A549 (cell line): ENCODE measurements at regions not wholly inside any gene's neighbourhood (a gene's known extent, or its start where the extent isn't known, plus 50 kb on each side); places are given as distances from the start of the nearest gene placed in this dataset.
"Not testable (repeated sequence)": the region's sequence is repeated elsewhere in the genome, so short reads cannot be mapped to it uniquely, and the experiment has no call there.

Experiments
- ATAC-seq, 2 experiments: fragments of 200-7000 bp in 1 of 2; fragments of >200 bp in 1 of 2; cut with Nextera tagmentation in 1 of 2; cut with Tn5 transposase in 1 of 2; 3 replicates each; pipeline versions ENCODE4 v1.8.0 to v1.9.1; 2018 to 2020; ENCODE audit warnings: mild to moderate bottlenecking in 1 of 2, moderate library complexity in 1 of 2
- CTCF ChIA-PET: fragments of 300-600 bp; sonication (Branson Sonifier 250); formaldehyde crosslinking; extraction: SDS; loops from one replicate; lab custom pipeline; 2021; ENCODE audit warnings: antibody characterized with exemption, inconsistent platforms; lab: Yijun Ruan, JAX
- POLR2A ChIA-PET: fragments of 350-600 bp; formaldehyde crosslinking; extraction: SDS; loops from one replicate; lab custom pipeline; 2021; ENCODE audit warnings: antibody characterized with exemption, inconsistent platforms; lab: Yijun Ruan, JAX
- DNase-seq, 2 experiments: peaks; one replicate each; pipeline versions ENCODE4 v3.0.0 to v3.0.0-alpha.2; 2011 to 2016; ENCODE audit warnings: low read depth in 1 of 2, low spot score in 1 of 2
- FAIRE-seq: peaks from 2 replicates; lab custom pipeline; 2011; peaks lifted over from hg19 to GRCh38; lab: Jason Lieb, UNC
- H3K27ac ChIP-seq, 2 experiments: fragments of >200 bp; sonication (Bioruptor Twin); formaldehyde crosslinking; 3 replicates each; pipeline ENCODE4 v1.5.1; 2016 to 2017
- H3K4me1 ChIP-seq: fragments of >200 bp; sonication (Bioruptor Twin); formaldehyde crosslinking; 3 replicates; pipeline ENCODE4 v1.6.1; 2016
- H3K4me2 ChIP-seq: fragments of >200 bp; sonication (Bioruptor Twin); formaldehyde crosslinking; 3 replicates; pipeline ENCODE4 v1.6.1; 2016
- H3K4me3 ChIP-seq: fragments of >200 bp; sonication (Bioruptor Twin); formaldehyde crosslinking; 3 replicates; pipeline ENCODE4 v1.5.1; 2016
- H3K9me3 ChIP-seq: fragments of >200 bp; sonication (Bioruptor Twin); formaldehyde crosslinking; 3 replicates; pipeline ENCODE4 v1.6.1; 2016
- BHLHE40 ChIP-seq: IDR thresholded peaks from 2 replicates; pipeline ENCODE4 v1.6.1; 2012; ENCODE audit warnings: low read depth, low read length, inconsistent platforms
- CBX8 ChIP-seq: fragments of 200-600 bp; sonication (generic); IDR thresholded peaks from 2 replicates; pipeline ENCODE4 v1.6.1; 2016
- CEBPB ChIP-seq, 2 experiments: fragments of >200 bp in 1 of 2; sonication (Bioruptor Twin) in 1 of 2; formaldehyde crosslinking in 1 of 2; IDR thresholded peaks; 2 replicates each; pipeline ENCODE4 v1.6.1; 2012 to 2016
- CHD4 ChIP-seq: fragments of 200-600 bp; sonication (generic); IDR thresholded peaks from 2 replicates; pipeline ENCODE4 v1.6.1; 2016; ENCODE audit warnings: antibody characterized with exemption, mild to moderate bottlenecking, borderline replicate concordance
- EHF ChIP-seq: fragments of 250-450 bp; sonication (Bioruptor Pico); IDR thresholded peaks from 2 replicates; pipeline ENCODE4 v1.5.0; 2020; ENCODE audit warnings: mild to moderate bottlenecking
- ESRRA ChIP-seq: fragments of 150-350 bp; IDR thresholded peaks from 2 replicates; pipeline ENCODE4 v1.6.1; 2014; ENCODE audit warnings: mild to moderate bottlenecking, low read length, borderline replicate concordance
- GATA3 ChIP-seq: IDR thresholded peaks from 2 replicates; pipeline ENCODE4 v1.6.1; 2012; ENCODE audit warnings: borderline replicate concordance
- HDAC2 ChIP-seq: fragments of 200-600 bp; sonication (generic); IDR thresholded peaks from 2 replicates; pipeline ENCODE4 v1.6.1; 2016
- HEYL ChIP-seq: fragments of 250-450 bp; sonication (Bioruptor Pico); IDR thresholded peaks from 2 replicates; pipeline ENCODE4 v1.8.0; 2021; ENCODE audit warnings: mild to moderate bottlenecking, moderate library complexity
- HOXA7 ChIP-seq: fragments of 250-450 bp; sonication (Bioruptor Pico); IDR thresholded peaks from 2 replicates; pipeline ENCODE4 v1.5.0; 2020; ENCODE audit warnings: mild to moderate bottlenecking, moderate library complexity
- HOXB13 ChIP-seq: fragments of 250-450 bp; sonication (Bioruptor Pico); IDR thresholded peaks from 2 replicates; pipeline ENCODE4 v1.5.0; 2020; ENCODE audit warnings: low read depth, mild to moderate bottlenecking, moderate library complexity
- KDM5A ChIP-seq: fragments of 200-600 bp; sonication (generic); IDR thresholded peaks from 2 replicates; pipeline ENCODE4 v1.6.1; 2016; ENCODE audit warnings: antibody characterized with exemption, mild to moderate bottlenecking
- NR3C1 ChIP-seq: fragments of >200 bp; sonication (Bioruptor Twin); formaldehyde crosslinking; IDR thresholded peaks from 3 replicates; pipeline ENCODE4 v1.6.1; 2017
- RAD21 ChIP-seq, 2 experiments: fragments of >200 bp in 1 of 2; sonication (Bioruptor Twin) in 1 of 2; formaldehyde crosslinking in 1 of 2; IDR thresholded peaks in 1 of 2; conservative IDR thresholded peaks in 1 of 2; 2 replicates in 1 of 2; 3 replicates in 1 of 2; pipeline ENCODE4 v1.6.1; 2012 to 2018; ENCODE audit warnings: inconsistent platforms in 1 of 2
- SMC3 ChIP-seq: fragments of >200 bp; sonication (Bioruptor Twin); formaldehyde crosslinking; IDR thresholded peaks from 3 replicates; pipeline ENCODE4 v1.6.1; 2018; ENCODE audit warnings: inconsistent platforms
- TFCP2L1 ChIP-seq: fragments of 250-450 bp; sonication (Bioruptor Pico); IDR thresholded peaks from 2 replicates; pipeline ENCODE4 v1.5.0; 2021; ENCODE audit warnings: mild to moderate bottlenecking
- ZNF302 ChIP-seq: fragments of 250-450 bp; sonication (Bioruptor Pico); IDR thresholded peaks from 2 replicates; pipeline ENCODE4 v1.9.0; 2021; ENCODE audit warnings: inconsistent platforms, mild to moderate bottlenecking, moderate library complexity
- WGBS: methylation state at CpG from one replicate; pipeline ENCODE4 v1.1.6; 2017; ENCODE audit errors: missing lambda C conversion rate; 5-methylcytosine and 5-hydroxymethylcytosine counted together
- TF ChIP-seq, protein P1 (sequence below): fragments of 450-650 bp; IDR thresholded peaks from 2 replicates; pipeline ENCODE4 v1.6.1; 2014; ENCODE audit warnings: antibody characterized with exemption
- TF ChIP-seq, protein P2 (sequence below): IDR thresholded peaks from 2 replicates; pipeline ENCODE4 v1.6.1; 2012
- TF ChIP-seq, protein P3 (sequence below): fragments of >200 bp; sonication (Bioruptor Twin); formaldehyde crosslinking; IDR thresholded peaks from 2 replicates; pipeline ENCODE4 v1.6.1; 2016
- TF ChIP-seq, protein P4 (sequence below): fragments of >200 bp; sonication (Bioruptor Twin); formaldehyde crosslinking; IDR thresholded peaks from 3 replicates; pipeline ENCODE4 v1.5.1; 2016

DNA sequence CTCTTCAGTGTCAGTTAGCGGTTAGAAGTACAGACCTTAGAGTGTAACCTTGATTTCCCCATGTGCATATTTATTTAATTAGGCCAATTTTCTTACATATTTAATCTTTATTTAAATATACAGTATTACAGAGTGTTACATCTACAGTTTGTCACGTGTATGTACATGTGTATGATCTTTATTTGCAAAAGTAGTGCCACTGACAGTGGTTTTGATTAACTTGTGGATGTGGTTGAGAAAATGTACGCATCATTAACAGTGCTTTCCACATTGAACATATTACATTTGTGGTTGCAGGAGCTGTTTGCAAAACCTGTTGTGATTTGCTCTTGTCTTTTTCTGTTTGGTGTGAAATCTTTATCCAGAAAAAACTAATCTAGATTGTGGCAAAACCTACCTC is 535.5 kb downstream of the FLRT2 start:
- Histone ChIP-seq H3K9me3 (no peaks in the 10 kb centered on the region), H3K4me2 (no peak overlapping the region), H3K27ac (no peak overlapping the region), H3K4me3 (no peak overlapping the region), H3K4me1 (no peaks in the 10 kb centered on the region)
- WGBS, result 34% methylated on average over 3 of the region's 3 CpGs
- TF ChIP-seq CHD4 (no peak), CEBPB (IDR thresholded peaks at IDR 0.05) (no peak), HOXA7 (CRISPR knock-in tag) (no peak), EHF (no peak), ESRRA (no peak)
- TF ChIP-seq, protein P1, sequence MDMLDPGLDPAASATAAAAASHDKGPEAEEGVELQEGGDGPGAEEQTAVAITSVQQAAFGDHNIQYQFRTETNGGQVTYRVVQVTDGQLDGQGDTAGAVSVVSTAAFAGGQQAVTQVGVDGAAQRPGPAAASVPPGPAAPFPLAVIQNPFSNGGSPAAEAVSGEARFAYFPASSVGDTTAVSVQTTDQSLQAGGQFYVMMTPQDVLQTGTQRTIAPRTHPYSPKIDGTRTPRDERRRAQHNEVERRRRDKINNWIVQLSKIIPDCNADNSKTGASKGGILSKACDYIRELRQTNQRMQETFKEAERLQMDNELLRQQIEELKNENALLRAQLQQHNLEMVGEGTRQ, result no peak
- TF ChIP-seq, protein P2, sequence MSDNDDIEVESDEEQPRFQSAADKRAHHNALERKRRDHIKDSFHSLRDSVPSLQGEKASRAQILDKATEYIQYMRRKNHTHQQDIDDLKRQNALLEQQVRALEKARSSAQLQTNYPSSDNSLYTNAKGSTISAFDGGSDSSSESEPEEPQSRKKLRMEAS, result no peak
- TF ChIP-seq, protein P3, sequence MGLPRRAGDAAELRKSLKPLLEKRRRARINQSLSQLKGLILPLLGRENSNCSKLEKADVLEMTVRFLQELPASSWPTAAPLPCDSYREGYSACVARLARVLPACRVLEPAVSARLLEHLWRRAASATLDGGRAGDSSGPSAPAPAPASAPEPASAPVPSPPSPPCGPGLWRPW, result no peak
- ATAC-seq (no peak), FAIRE-seq (no peak), DNase-seq (no peak)
- POLR2A ChIA-PET, result no interaction called here
- CTCF ChIA-PET, result no interaction called here

DNA sequence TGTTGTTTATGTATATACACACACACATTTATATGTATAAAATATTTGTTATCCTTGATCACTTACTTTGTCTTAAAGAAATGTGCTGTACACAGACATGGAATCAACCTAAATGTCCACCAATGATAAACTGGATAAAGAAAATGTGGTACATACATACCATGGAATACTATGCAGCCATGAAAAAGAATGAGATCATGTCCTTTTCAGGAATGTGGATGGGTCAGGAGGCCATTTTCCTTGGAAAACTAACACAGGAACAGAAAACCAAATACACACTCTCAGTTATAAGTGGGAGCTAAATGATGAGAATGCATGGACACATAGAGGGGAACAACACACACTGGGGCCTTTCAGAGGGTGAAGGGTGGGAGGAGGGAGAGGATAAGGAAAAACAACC is 534.7 kb downstream of the FLRT2 start:
- H3K27ac ChIP-seq, DNase-seq, H3K4me1 ChIP-seq, H3K4me2 ChIP-seq, FAIRE-seq, ATAC-seq, H3K9me3 ChIP-seq, CTCF ChIA-PET, H3K4me3 ChIP-seq, POLR2A ChIA-PET: not testable (repeated sequence)

DNA sequence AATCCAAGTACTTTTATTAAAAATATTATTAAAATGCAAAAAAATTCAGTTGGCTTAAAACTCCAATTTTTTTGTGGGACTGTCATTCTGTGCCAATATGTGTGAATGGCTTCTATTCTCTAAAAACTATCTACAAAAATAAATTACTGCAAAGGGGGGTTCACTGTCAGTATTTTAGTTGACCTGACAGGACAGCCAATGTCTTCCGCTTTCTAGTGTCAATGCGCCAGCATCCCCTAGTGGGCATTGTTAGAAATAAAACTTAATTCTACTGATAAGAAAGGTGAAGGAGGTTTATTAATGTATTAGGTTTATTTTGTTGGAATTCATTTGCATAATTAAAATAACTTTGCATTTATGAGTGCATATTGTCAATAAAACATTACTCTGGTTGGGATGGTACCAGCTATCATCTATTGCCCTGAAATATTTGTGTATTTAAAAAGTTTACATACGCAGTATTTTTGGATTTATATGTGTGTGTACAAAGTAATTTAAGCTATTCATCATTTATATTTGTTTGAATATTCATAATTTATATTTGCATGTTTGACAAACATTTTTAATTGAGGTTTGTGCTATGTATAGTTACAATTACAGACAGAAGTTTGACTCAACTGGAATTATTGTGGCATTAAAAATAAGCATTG is 527.2 kb downstream of the FLRT2 start:
- FAIRE-seq (no peak), DNase-seq (peak in 1 of 2 experiments; percentile 27), ATAC-seq (0 out of 6 replicates have a peak, but pooled peaks of 1 of the 2 experiments have one; percentile 38)
- WGBS, result 13% methylated on average over 3 of the region's 3 CpGs
- no peak overlapping the region for H3K4me2 ChIP-seq
- ChIA-PET CTCF (interaction anchor here (0.9 to 1.2 kb wide), 3 partner anchors 9 to 206 kb away, joined by 3 to 4 read pairs (median 3); no protein-coding TSS in a partner anchor), POLR2A (no interaction called here)
- TF ChIP-seq CBX8, result no peak
- peak; percentile 68 to 72 for TF ChIP-seq RAD21 (conservative IDR thresholded peaks at IDR 0.05 in 1 of 2, IDR thresholded peaks at IDR 0.05 in 1 of 2)
- TF ChIP-seq, protein P4, sequence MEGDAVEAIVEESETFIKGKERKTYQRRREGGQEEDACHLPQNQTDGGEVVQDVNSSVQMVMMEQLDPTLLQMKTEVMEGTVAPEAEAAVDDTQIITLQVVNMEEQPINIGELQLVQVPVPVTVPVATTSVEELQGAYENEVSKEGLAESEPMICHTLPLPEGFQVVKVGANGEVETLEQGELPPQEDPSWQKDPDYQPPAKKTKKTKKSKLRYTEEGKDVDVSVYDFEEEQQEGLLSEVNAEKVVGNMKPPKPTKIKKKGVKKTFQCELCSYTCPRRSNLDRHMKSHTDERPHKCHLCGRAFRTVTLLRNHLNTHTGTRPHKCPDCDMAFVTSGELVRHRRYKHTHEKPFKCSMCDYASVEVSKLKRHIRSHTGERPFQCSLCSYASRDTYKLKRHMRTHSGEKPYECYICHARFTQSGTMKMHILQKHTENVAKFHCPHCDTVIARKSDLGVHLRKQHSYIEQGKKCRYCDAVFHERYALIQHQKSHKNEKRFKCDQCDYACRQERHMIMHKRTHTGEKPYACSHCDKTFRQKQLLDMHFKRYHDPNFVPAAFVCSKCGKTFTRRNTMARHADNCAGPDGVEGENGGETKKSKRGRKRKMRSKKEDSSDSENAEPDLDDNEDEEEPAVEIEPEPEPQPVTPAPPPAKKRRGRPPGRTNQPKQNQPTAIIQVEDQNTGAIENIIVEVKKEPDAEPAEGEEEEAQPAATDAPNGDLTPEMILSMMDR, result peak; percentile 60
- TF ChIP-seq SMC3, result peak; percentile 43; the same call in 1 of the 3 replicates
- H3K4me3 ChIP-seq, result no peak overlapping the region
- H3K4me1 ChIP-seq, result no peaks in the 10 kb centered on the region
- H3K27ac ChIP-seq, result no peak overlapping the region
- H3K9me3 ChIP-seq, result no peaks in the 10 kb centered on the region

DNA sequence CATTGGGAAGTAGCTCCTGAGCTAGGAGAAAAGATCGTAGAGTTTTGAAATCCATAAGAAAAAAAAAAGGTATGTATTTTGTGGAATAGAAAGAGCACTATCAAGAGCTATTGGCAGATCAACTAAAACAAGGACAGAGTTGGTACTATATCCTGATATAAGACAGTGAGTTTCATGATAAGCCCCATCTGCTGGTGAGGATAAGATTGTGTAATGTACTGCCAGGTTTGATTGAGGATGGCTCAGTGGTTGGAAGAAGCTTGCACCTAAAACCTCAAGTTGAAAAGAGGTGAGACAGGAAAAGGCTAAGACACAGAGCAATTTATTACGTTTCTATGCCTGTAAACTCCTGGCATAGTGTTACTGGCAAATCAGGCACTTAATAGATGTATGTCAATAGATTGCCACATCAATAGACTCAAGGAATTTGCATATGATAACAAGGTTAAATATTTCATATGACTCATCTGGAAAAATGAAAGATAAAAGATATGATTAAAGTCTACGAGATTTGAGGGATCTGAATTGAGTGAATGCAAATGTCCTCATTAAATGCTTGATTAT is 525.6 kb downstream of the FLRT2 start:
- FAIRE-seq, result no peak
- DNase-seq, result peak in 1 of 2 experiments; percentile 11
- no peak overlapping the region for H3K27ac ChIP-seq
- no peaks in the 10 kb centered on the region for H3K9me3 ChIP-seq
- no peak overlapping the region for H3K4me2 ChIP-seq
- WGBS, result under 1% methylated on average over 3 of the region's 3 CpGs
- H3K4me1 ChIP-seq, result no peaks in the 10 kb centered on the region
- POLR2A ChIA-PET, result no interaction called here
- CTCF ChIA-PET, result interaction anchor here (0.6 kb wide), 1 partner anchor 87 kb away, joined by 3 read pairs; no protein-coding TSS in a partner anchor
- peak in 1 of 2 experiments; percentile 45; a peak in 1 of 6 replicates for ATAC-seq
- H3K4me3 ChIP-seq, result no peak overlapping the region
- TF ChIP-seq HOXB13 (CRISPR knock-in tag) (no peak), BHLHE40 (no peak), TFCP2L1 (CRISPR knock-in tag) (no peak), HDAC2 (no peak), NR3C1 (no peak), ZNF302 (CRISPR knock-in tag) (no peak), GATA3 (no peak), HEYL (CRISPR knock-in tag) (no peak), KDM5A (no peak)
- TF ChIP-seq, protein P4, result no peak
